T-helper 2 cell treated with Interferon-gamma antibody and Interleukin-4, amounts not matched to agents 100 ng/mL and 5 ng/mL, for 36 hours (primary cell): ENCODE measurements at regions not wholly inside any gene's neighbourhood (a gene's known extent, or its start where the extent isn't known, plus 50 kb on each side); places are given as distances from the start of the nearest gene placed in this dataset.
"Not testable (repeated sequence)": the region's sequence is repeated elsewhere in the genome, so short reads cannot be mapped to it uniquely, and the experiment has no call there.

Experiments used
- intact Hi-C: fragments of 100-400 bp; cut with micrococcal nuclease; formaldehyde crosslinking; loops from one replicate; pipeline ENCODE4 v1.15.1; 2023

DNA sequence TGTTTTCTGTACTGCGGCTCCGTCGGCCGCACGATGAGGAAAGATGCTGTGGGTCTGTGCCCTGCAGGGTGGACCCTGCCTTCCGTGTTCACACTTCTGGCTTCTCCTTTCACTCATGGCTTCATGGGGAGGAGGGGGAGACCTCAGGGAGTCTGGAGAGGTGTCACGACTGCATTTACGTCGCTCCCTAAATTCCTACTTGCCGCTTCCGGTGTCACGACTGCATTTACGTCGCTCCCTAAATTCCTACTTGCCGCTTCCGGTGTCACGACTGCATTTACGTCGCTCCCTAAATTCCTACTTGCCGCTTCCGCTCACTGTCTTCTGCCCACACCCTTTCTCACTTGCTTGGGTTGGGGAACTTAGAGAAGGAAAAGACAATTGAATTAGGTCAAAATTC is 68.4 kb upstream of the ALKAL2 start:
- intact Hi-C loops: not testable (repeated sequence)

GRCh38 chr2:355773-356172 is 67.9 kb upstream of the ALKAL2 start:
- intact Hi-C loops: no loop called here

- intact Hi-C loops: no loop called here
Measured at GRCh38 chr2:352696-353095, 64.8 kb upstream of the ALKAL2 start.

GRCh38 chr2:349390-349789 is 61.5 kb upstream of the ALKAL2 start:
- intact Hi-C loops: no loop called here

- intact Hi-C loops: no loop called here
Measured at GRCh38 chr2:348361-348916, 60.5 kb upstream of the ALKAL2 start.

GRCh38 chr2:344811-345210 is 56.9 kb upstream of the ALKAL2 start:
- intact Hi-C loops: no loop called here

DNA sequence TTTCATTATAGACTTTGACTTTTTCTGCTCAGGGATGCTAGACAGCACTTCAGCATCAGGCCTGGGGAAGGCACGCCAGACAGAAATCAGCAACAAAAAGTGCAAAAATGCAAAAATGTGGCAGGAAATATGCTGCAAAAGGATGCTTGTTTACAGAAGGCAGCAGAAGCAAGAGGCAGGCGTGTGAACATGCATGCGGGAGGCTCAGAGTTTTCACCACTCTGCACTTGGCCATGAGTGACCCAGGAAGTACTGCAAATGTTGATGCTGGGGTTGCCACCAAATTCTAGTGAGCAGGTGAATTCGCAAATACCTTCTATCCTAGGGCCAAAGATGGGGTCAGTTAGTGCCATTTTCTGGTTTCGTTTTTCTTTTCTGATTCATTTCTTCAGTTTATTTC is 55.5 kb upstream of the ALKAL2 start:
- intact Hi-C loops: no loop called here

GRCh38 chr2:341912-342311 is 54.0 kb upstream of the ALKAL2 start:
- intact Hi-C loops: no loop called here

GRCh38 chr2:341017-341542 is 53.2 kb upstream of the ALKAL2 start:
- intact Hi-C loops: no loop called here
